ENCODE measurements at regions not wholly inside any gene's neighbourhood (a gene's known extent, or its start where the extent isn't known, plus 50 kb on each side); places are given as distances from the start of the nearest gene placed in this dataset.

DNA sequence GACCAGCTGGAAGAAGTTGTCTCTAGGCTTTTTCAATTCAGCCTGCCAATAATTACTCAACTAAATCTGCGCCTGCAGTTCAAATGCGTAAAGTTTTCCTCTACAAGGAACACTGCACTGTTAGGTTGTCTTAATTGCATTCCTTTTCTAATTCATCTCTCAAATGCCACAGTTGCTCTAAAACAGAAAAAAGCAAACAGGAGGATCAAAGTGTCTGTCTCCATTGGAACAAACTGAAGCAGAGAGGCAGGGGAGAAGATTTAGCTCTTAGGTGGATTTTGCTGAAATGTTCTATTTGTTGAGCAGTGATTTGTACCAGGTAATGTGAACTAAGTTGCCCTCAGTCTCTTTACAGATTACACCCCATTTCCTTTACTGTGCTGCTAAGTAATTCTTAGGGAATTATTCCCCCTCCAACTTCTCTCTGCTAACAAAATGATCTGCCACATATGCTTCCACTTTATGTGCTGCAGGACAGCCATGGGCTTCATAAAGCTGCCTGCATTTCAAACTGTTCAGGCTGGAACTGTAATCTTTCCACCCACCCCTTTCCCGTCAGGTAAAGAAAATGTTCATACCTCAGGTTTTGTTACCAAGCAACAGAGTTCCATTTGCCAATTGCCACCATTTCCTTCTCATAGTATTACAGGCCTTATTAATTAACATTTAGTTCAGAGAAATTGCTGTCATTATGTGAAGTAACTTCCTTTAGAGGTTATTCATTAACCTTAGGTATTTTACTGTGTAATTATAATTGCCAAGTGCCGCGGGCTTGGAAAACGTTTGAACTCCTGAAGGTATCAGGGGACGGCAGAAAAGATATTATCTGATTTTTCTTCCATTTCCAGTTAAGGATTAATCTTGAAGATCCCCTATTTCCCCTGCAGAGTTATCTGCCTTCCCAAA lies 149.3 kb downstream of the SPRY1 start:
- no peak for DNase-seq

DNA sequence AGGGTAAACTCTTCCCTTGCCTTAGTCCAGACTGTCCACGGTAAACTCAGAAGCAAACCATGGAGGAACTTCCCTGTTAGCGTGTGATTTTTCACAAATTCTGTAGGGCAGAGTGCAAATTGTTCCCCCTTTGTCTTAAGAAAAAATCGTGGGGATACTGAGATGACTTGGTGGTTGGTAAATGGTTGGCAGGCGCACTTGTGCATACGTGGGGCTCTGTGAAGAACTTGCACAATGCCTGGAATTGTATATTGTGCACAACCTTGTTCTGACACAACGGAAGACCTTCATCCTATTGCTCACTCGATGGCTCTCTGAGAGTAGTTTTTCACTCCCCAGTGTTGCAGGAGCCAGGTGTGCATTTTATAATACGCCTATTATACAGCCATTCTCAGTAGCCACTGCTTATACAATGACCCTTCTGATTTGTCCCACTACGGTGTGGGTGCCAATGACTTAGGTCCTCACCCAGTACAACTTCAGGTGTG lies 150.0 kb downstream of the SPRY1 start:
- DNase-seq: no peak

DNA sequence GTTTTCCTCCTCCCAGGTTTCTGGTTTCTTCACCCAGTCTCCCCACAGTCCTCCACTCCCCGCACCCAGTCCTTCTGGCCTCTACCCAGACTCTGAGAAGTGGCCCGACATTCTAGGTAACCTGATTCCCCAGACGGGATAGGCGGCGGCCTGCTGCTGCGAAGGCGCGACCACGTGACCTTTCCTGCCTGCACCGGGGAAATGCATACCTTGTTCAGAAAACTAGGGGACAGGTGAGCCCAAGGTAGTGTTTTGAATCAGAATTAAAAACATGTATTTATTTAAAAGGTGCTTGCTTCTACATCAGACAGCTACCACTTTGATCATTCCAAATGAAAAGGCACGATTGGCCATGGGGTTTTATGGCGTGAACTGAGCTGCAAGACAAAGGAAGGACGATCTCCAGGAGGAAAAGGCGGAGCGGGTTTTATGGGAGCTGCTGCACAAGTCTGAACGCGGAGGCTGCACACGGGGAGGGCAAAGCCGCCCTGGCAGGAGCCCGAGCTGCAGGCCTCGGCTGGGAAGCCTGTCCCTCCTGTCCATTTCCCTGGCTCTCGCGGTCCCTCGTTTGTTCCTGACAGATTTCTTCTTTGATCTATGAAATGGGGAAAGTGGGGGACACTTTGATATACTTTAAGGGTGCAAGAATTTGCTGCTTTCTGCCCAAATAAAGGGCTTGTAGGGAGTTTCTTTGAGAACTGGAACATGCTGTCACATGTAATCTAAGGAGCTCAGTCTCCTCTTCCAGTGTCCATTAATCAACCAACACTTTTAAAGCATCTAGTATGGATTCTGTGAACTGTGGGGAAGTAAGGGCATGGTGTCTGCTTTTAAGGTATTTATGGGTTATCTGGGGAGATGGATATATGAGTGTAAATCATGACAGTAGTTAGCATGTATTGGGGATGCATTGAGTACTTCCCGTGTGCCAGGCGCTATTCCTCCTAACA lies 150.9 kb downstream of the SPRY1 start:
- DNase-seq: no peak

DNA sequence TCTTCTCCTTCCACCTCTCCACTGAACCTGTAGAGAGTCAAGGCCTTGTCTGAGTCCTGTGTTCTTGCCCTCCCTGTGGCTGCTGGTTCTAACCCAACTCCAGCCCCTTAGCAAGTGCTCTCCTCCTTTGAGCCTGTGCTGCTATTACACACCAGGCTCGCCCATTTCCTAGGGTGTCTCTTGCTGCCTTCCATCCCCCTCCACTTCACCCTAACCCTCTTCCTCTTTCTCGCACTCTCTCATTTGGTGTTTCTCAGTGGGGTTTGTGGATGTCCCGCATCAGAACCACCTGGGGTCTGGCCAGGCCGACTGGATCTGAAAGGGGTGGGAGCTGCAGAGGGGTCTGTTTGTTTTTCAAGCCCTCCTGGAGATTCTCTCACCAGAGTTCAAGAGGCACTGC lies 156.7 kb downstream of the SPRY1 start:
- DNase-seq: no peak

DNA sequence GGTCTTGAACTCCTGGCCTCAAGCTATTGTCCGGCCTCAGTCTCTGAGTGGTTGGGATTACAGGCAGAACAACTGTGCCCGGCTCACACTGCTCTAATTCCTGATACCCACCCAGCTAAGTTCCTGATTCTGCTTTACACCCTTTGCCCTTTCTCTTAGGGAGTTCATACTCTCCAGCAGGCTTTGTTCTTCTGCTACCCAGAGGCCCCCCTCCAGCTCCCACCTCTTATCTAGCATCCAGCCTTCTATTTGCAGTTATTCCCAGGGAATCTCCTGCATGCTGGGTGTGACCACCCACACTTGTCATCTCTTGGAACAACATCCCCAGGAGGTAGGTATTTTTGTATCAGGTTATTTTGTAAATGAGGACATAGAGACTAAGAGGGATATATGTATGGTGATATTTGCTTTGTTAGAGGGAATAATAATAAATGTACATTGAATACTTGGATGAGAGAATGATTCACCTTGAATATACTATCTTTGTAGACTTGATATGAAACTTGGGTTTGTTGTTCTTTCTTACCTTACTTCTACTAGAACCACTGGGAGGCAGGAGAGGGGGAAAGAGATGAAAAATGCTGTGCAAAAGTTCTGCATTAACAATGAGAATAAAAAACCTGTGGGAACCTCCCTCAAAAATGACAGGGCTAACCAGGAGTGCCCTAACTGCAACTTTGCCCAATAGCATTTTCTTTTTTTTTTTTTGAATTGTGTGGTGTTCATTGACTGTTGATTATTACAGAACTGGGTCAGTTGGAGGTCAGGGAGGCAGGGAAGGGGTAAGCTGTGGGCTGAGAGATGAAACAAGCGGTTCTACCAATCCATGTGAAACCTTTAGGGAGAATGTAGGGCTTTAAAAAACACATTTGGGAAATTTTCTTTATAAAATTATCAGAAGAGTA lies 157.4 kb downstream of the SPRY1 start:
- DNase-seq: no peak

DNA sequence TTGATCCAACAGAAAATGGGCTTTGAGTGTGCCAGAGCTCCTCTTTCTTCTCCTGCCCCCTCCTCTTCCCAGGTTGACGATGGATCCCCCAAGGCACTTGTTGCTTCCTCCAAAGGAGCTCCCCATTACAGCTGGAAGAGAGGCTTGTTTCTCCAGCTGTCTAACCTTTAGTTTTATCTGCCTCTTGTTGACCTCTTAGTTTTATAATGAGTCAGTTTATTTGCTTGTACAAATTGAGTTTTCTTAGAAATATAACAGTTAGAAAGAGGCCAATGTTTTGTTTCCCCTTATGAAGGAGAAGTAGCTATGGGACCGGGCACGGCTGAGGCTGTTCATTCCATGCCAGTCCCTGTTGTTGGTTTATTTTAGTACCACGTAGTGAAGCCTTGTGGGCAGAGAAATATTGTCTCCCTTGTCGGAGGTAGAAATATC lies 158.2 kb downstream of the SPRY1 start:
- DNase-seq: no peak

DNA sequence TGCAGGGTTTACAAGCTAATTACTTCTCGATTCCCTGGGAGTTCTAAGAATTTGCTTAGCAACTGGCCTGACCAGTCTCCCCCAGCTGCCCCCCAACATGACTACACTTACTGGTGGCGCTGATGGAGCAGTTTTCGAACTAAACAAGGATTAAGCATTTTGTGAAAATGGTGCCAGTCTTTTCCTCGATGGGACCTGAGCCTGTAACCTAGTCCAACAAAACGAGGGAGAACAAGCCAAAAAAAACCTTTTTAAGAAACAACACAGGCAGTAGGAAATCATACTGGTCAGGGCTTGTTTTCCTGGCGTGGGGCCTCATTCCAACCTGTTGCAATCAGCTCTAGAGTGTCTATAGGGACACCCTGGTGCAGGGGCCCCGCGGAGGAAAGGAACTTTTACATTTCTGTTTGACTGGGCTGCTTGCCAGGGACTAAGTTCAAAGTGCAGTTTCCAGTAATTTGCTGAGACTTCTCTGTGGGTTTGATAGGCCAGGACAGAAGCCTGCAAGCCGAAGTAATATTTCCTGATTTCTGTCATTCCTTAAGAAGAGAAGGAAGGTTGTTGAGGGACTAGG lies 158.7 kb downstream of the SPRY1 start:
- no peak for DNase-seq

DNA sequence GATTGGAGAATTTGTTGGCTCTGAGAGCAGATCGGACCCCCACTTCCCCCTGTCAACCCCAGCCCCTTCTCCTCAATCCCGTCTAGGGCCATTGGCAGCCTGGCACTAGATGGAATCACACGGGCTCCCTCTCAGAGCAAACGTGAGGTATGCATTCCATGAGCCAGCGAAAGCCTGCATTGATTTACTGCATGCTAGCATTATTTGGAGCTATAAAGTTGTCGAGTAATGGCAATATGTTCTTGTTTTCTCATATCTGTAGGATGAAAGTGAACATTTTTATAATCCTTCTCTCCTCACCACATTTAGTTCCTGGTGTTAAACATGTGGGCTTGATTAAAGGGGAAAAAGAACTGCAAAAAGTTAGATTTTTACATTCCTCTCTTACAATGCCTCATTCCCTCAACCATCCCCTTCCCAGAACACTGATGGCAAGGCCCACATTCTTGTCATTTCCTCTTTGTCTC lies 159.2 kb downstream of the SPRY1 start:
- no peak for DNase-seq

DNA sequence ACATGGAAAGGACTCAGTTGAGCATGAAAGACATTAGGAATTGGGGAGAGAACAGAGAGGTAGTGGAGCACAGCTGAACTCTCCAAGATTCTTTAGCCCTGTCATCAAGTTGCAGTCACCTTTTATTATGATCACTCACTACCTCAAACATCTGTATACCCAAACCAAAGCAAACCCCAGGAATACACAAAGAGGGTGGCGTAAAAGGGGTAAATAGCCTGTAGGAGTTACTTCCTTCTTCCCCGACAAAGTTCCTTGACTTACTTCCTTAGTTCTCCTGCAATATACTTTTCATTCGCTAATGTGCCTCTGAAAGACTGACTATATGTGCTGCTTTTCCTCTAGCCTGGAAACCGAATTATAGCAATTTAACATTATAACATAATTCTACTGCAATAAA lies 159.9 kb downstream of the SPRY1 start:
- no peak for DNase-seq

DNA sequence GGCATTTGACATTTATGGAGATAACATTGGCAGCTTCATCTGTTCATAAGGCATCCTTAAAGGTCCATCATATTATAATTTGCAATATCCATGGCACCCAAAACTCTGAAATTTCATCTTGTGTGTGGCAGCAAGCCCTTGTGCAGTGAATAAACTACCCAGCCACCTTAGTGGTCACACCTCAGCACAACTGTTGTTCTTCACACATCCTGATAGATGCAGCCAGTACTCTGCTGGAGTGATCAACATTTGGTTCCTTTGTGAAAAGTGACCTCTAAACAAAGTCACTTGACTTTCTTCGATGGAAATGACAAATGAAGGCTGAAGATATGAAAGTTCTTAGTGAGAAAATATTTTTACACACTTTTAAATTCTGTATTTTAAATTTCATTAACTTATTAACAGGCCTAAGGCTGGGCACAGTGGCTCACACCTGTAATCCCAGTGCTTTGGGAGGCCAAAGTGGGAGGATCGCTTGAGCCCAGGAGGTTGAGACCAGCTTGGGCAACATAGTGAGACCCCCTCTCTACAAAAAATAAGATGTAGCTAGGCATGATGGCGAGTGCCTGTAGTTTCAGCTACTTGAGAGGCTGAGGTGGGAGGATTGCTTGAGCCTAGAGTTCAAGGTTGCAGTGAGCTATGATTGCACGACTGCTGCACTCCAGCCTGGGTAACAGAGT lies 161.4 kb downstream of the SPRY1 start:
- DNase-seq: no peak

DNA sequence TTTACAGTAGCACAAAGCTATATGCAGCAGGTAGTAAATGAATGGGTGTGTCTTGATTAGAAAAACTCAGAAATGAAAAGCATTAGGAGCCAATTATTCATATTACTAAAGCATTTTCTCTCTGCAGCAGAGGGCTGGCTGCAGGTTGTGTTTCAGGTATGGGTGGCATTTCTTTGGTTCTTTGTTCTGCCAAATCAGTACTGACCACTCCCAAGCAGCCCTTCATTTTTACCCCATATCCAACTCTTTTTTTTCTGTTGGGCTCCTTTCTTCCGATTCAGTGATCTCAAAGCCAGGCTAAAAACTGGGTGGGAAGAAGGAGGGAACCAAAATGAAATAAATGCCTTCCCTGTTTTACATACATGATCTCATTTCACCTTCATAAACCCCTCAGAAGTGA lies 162.3 kb downstream of the SPRY1 start:
- DNase-seq: no peak

DNA sequence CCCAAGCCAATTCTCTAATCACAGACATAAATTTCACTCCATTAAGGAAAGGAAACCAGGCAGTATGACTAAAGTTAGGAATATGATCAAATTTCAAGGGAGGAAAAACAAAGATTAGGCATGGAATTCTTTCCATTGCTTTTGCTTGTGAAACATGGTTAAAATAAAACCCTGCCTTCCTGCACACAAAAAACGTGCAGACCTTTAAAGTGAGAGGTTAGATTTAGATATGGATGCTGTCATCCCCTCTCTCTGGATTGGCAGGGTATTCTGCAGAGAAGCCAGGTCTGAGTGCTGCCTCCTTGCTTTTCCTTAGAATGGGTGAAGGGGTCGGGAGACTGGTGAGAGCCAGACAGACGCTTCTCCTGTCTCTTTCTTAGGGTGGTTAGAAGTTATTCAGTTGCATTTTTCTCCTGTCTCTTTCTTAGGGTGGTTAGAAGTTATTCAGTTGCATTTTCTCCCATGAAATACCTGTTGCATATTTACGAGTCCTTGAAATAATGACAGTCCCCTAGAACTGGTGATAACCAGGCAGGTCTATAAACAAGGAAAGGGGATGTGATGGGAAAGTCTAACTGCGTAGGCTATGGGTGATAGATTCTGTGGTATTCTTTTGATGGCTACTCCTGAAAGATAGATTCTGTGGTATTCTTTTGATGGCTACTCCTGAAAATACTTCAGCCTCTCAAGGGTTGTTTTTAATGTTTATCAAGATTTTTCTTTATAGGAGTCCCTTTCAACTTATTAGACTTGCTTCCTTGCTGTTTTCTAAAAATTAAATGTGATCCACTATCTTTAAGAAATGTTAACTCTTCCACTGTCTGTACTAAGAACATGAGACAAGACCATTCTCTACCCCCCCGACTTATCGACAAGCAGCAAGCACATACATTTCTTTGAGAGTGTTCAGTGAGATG lies 163.6 kb downstream of the SPRY1 start:
- DNase-seq: no peak

DNA sequence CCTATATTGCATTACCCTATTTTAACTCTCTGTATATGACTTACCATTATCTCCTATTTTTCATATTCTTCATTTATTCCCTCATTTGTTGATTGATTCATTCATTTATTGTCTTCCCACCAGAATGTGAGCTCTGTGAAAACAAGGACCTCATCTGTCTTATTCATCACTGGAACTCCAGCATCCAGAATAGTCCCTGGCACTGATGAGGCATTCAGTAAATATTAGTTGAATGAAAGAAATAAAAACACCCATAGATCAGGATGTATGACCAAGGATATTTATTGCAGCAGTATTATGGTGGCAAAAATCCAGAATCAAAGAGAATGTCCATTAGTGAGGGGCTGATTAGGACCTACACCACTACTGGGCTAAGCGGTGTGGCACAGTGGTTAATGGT lies 164.9 kb downstream of the SPRY1 start:
- no peak for DNase-seq

DNA sequence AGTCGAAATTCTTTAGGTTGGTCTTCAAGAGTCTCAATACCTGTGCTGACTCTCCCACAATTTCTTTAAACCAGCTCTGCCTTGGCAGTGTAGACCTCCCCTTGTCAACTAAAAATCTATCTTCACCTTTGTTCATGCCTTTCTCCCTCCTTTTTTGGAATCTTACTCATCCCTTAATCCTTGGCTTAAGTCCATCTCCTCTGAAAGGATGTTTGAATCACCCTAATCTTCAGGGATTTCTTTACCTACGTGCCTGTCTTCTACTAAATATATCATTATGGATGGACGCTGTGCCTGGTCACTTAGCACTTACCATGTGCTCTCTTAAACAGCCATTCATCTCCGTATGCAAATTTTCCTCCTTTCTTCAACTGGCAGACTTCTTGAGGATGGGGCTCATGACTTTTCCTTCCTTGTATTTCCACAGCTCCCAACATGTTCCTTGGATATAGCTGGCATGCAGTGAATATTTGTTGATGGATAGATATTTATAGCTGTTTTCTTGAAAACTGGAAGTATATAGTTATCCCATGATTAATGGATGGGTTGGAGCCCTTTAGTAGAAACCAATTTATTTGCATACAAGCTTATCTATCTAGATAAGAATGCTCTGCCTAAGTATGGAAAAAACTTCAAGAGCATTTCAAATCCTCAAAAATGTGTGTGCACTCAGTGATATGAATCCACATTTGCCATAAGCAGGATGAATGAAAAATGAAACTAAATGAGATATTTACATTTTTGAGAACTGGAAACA lies 166.6 kb downstream of the SPRY1 start:
- DNase-seq: no peak

DNA sequence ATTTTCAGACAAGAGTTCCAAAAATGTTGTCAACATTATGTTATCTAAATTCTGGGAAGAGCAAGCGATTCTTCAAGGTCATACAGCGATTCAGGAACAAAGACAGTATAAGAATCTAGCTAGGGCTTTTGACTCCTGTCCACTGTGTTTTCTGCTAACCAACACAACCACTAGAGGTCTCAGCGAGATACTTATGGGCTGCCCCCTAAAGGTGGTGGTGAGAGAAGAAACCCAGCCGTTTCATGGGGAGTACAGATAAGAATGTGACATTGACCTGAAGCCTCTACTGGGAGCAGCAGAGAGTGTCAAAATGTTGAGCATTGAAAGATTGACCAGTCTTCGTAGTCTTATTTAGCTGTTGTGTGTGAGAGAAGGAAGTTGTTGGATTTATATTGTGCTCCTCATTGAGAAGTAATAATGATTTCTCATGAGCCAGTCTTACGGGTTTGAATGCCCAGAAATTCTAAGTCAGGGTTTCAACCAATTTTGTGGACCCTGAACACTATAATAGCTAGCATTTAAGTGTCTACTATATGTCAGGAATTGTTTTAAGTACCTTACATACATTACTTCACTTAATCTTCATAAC lies 168.3 kb downstream of the SPRY1 start:
- DNase-seq: peak; percentile 29

DNA sequence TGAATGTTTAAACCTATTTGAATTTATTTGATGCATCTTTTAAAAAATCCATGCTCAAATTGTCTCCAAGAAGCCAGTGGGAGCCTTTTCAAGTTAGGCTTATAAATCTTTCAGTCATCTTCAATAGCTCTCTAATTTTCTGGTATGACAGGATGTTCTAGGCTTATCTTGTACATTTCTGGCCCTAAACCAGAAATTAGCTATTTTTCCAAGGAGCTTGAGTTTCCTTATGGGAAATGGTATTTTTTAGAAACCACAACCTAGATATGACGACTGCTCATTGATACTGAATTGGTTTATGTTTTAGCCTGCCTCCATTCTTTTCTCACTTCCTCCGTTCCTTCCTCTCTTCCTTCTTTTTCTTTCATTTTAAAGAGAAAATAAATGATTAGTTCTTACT lies 172.3 kb downstream of the SPRY1 start:
- no peak for DNase-seq

DNA sequence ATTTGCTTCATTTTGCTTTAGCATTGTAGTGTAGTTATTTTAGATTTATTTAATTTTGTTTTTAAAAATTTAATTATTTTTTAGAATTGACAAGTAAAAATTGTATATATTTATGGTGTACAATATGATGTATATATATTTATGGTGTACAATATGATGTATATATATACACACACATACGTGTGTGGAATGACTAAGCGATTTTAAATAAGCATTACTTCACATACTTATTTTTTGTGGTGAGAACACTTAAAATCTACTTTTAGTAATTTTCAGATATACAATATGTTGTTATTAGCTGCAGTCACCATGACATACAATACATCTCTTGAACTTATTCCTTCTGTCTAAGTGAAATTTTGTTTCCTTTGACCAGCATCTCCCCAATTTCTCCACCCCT lies 172.9 kb downstream of the SPRY1 start:
- DNase-seq: no peak

DNA sequence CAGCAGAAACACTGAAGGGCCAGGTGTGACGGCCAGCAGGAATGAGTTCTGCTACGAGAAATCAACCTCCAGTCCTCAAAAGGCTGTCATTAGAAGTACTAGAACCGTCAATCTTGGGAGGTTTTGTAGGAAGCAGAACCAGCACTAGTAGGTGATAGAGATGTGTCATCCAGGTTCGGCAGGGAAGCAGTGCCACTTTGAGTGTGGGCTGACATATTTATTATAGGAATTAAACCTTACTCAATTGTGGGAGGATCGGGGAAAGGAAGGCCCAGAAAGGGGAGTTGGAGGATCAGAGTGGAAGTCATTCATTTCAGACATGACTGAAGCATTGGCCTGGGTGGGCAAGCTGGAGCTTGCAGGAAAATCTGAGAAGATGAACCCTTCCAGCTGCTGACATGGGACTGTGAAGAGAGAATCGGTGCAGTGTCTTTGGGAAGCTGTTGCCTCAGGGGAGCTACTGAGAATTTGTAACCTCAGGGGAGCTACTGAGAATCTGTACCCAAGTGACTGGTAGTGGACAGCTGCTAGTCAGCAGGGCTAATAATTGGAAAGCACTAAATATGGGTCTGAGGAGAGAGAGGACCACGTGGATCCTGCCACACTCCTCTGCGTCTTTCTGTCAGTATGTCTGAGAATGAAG lies 177.4 kb downstream of the SPRY1 start:
- DNase-seq: no peak

DNA sequence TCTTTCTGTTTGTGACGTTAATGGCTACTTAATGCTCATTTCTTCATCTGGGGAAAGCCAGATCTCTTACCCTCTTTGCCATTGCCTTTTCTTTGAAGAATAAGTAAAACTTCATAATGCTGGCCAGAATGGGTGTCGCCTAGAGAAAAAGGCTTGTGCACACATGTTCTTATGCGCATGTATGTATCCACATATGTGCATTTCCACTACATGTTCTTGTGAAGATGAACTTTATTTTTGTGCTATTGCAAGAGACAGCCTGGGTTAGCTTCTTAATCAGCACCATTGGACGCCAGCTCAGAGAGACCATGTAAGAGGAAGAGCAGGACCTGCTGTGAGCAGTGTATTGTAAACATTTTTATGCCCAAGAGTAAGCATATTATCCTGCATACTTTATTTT lies 178.7 kb downstream of the SPRY1 start:
- no peak for DNase-seq

Measured in 8988T (cell line).